Loucy (cell line): ENCODE measurements at regions not wholly inside any gene's neighbourhood (a gene's known extent, or its start where the extent isn't known, plus 50 kb on each side); places are given as distances from the start of the nearest gene placed in this dataset.

Experiments
- H2AFZ ChIP-seq: fragments of 200-600 bp; sonication (generic); 2 replicates; pipeline ENCODE4 v1.6.0; 2016; ENCODE audit warnings: antibody characterized with exemption, mild to moderate bottlenecking, low read length, moderate library complexity
- H3F3A ChIP-seq: fragments of 200-600 bp; 2 replicates; pipeline ENCODE4 v1.6.0; 2016; ENCODE audit warnings: antibody characterized with exemption, low read depth, mild to moderate bottlenecking
- H3K27me3 ChIP-seq: fragments of 200-600 bp; sonication (generic); 2 replicates; pipeline ENCODE4 v1.6.1; 2014; ENCODE audit warnings: low read length, mild to moderate bottlenecking; ENCODE audit not compliant: insufficient read depth, poor library complexity, severe bottlenecking
- H3K36me3 ChIP-seq: fragments of 200-600 bp; sonication (generic); 2 replicates; pipeline ENCODE4 v1.6.1; 2016; ENCODE audit warnings: low read length; ENCODE audit not compliant: insufficient read depth
- H3K4me1 ChIP-seq: fragments of 200-600 bp; sonication (generic); 2 replicates; pipeline ENCODE4 v1.5.1; 2014; ENCODE audit warnings: low read length, mild to moderate bottlenecking; ENCODE audit not compliant: insufficient read depth, poor library complexity, severe bottlenecking
- H3K4me2 ChIP-seq: fragments of 200-600 bp; sonication (generic); 2 replicates; pipeline ENCODE4 v1.6.0; 2014; ENCODE audit warnings: antibody characterized with exemption, low read length, low read depth, mild to moderate bottlenecking; ENCODE audit not compliant: poor library complexity, severe bottlenecking
- H3K4me3 ChIP-seq: fragments of 200-600 bp; sonication (generic); 2 replicates; pipeline ENCODE4 v1.5.1; 2014; ENCODE audit warnings: low read length, mild to moderate bottlenecking, mixed read lengths; ENCODE audit not compliant: poor library complexity, severe bottlenecking
- H3K79me2 ChIP-seq: fragments of 200-600 bp; sonication (generic); 2 replicates; pipeline ENCODE4 v1.6.1; 2014; ENCODE audit warnings: low read length; ENCODE audit not compliant: insufficient read depth
- H3K9ac ChIP-seq: fragments of 200-600 bp; sonication (generic); 2 replicates; pipeline ENCODE4 v1.6.0; 2014; ENCODE audit warnings: mild to moderate bottlenecking, low read depth, low read length, moderate library complexity; ENCODE audit not compliant: poor library complexity, severe bottlenecking
- H3K9me2 ChIP-seq: fragments of 200-600 bp; sonication (generic); replicated peaks from 2 replicates; pipeline ENCODE4 v1.6.1; 2016; ENCODE audit warnings: low read depth, low read length, mixed read lengths
- H3K9me3 ChIP-seq: fragments of 200-600 bp; sonication (generic); 2 replicates; pipeline ENCODE4 v1.6.1; 2014; ENCODE audit warnings: mild to moderate bottlenecking, antibody characterized with exemption, low read length, low read depth; ENCODE audit not compliant: insufficient read depth
- H4K20me1 ChIP-seq: fragments of 200-600 bp; sonication (generic); 2 replicates; pipeline ENCODE4 v1.6.0; 2014; ENCODE audit warnings: antibody characterized with exemption, low read length, mild to moderate bottlenecking; ENCODE audit not compliant: insufficient read depth, poor library complexity, severe bottlenecking
- CTCF ChIP-seq: fragments of 200-600 bp; sonication (generic); conservative IDR thresholded peaks from 2 replicates; pipeline ENCODE4 v1.5.1; 2014; ENCODE audit warnings: mild to moderate bottlenecking, antibody characterized with exemption, low read length
- EZH2phosphoT487 ChIP-seq: fragments of 200-600 bp; IDR thresholded peaks from 2 replicates; pipeline ENCODE4 v1.6.1; 2018; ENCODE audit warnings: antibody characterized with exemption, mild to moderate bottlenecking, moderate library complexity, borderline replicate concordance

GRCh38 chr5:4514067-4514648 lies 626.0 kb upstream of the ADAMTS16 start:
- no peaks in the 10 kb centered on the region for H3K79me2 ChIP-seq
- no peak overlapping the region for H3K9ac ChIP-seq
- H2AFZ ChIP-seq: no peak overlapping the region
- TF ChIP-seq CTCF (no peak), EZH2phosphoT487 (no peak)
- H3K9me3 ChIP-seq: no peaks in the 10 kb centered on the region
- H3K9me2 ChIP-seq: no peaks in the 10 kb centered on the region
- H3K4me2 ChIP-seq: no peak overlapping the region
- no peaks in the 10 kb centered on the region for H3K27me3 ChIP-seq
- H3K36me3 ChIP-seq: no peaks in the 10 kb centered on the region
- H4K20me1 ChIP-seq: no peaks in the 10 kb centered on the region
- H3K4me3 ChIP-seq: no peak overlapping the region
- H3F3A ChIP-seq: no peaks in the 10 kb centered on the region
- no peaks in the 10 kb centered on the region for H3K4me1 ChIP-seq

GRCh38 chr5:4518903-4519672 lies 621.0 kb upstream of the ADAMTS16 start:
- Histone ChIP-seq H3K4me2 (no peak overlapping the region), H3K79me2 (no peaks in the 10 kb centered on the region), H3K36me3 (no peaks in the 10 kb centered on the region), H3F3A (no peaks in the 10 kb centered on the region), H2AFZ (no peak overlapping the region), H3K9me3 (no peaks in the 10 kb centered on the region), H3K4me1 (no peaks in the 10 kb centered on the region), H4K20me1 (no peaks in the 10 kb centered on the region), H3K9me2 (no peaks in the 10 kb centered on the region), H3K4me3 (no peak overlapping the region), H3K9ac (no peak overlapping the region), H3K27me3 (no peaks in the 10 kb centered on the region)
- TF ChIP-seq CTCF (no peak), EZH2phosphoT487 (no peak)

GRCh38 chr5:4520559-4520958 lies 619.6 kb upstream of the ADAMTS16 start:
- no peaks in the 10 kb centered on the region for H3K79me2 ChIP-seq

More at GRCh38 chr5:4520559-4520958, 619.6 kb upstream of the ADAMTS16 start:
- H3K36me3 ChIP-seq: no peaks in the 10 kb centered on the region
- no peaks in the 10 kb centered on the region for H3K4me1 ChIP-seq
- no peaks in the 10 kb centered on the region for H3K9me2 ChIP-seq
- no peak overlapping the region for H3K4me3 ChIP-seq
- TF ChIP-seq CTCF: peak; percentile 84
- TF ChIP-seq EZH2phosphoT487: no peak
- H3F3A ChIP-seq: no peaks in the 10 kb centered on the region
- H2AFZ ChIP-seq: peak overlapping the region; percentile 4; the same call in 1 of the 2 replicates
- H3K9me3 ChIP-seq: no peaks in the 10 kb centered on the region
- H4K20me1 ChIP-seq: no peaks in the 10 kb centered on the region
- no peaks in the 10 kb centered on the region for H3K27me3 ChIP-seq
- no peak overlapping the region for H3K4me2 ChIP-seq
- no peak overlapping the region for H3K9ac ChIP-seq
